Right lobe of liver (tissue), 4 donors: ENCODE measurements at regions not wholly inside any gene's neighbourhood (a gene's known extent, or its start where the extent isn't known, plus 50 kb on each side); places are given as distances from the start of the nearest gene placed in this dataset.

ENCODE experiments used
- CTCF ChIP-seq, 4 donors: fragments of 200-600 bp in 3 of 4; fragments of 450-650 bp in 1 of 4; IDR thresholded peaks; one replicate each; pipeline versions ENCODE4 v1.5.1 to v1.8.0; 2016 to 2022; ENCODE audit warnings: antibody characterized with exemption in 4 of 4, mild to moderate bottlenecking in 2 of 4
- POLR2A ChIP-seq: fragments of 450-650 bp; IDR thresholded peaks from one replicate; pipeline ENCODE4 v1.6.1; 2017; ENCODE audit warnings: antibody characterized with exemption, mild to moderate bottlenecking
- donor health status: DM: no; HTN: no; CAD: no.
- donor health status: DM: no; HTN: no; CAD: no.
- donor health status: DM: no; HTN: yes; CAD: no.

GRCh38 chr18:24695168-24695567 lies 234.7 kb downstream of the HRH4 start:
- TF ChIP-seq POLR2A (no peak), CTCF (IDR thresholded peaks at IDR 0.05) (no peak)
